WTC11 (cell line): ENCODE measurements at regions not wholly inside any gene's neighbourhood (a gene's known extent, or its start where the extent isn't known, plus 50 kb on each side); places are given as distances from the start of the nearest gene placed in this dataset.

ENCODE experiments used
- ATAC-seq: fragments of 200-7000 bp; cut with Tn5 transposase; 2 replicates; pipeline ENCODE4 v1.10.0; 2021; ENCODE audit warnings: mild to moderate bottlenecking, moderate library complexity
- CTCF ChIA-PET: fragments of 300-600 bp; sonication (Branson Sonifier 250); formaldehyde crosslinking; loops from one replicate; lab custom pipeline; 2021; ENCODE audit warnings: antibody characterized with exemption; lab: Charles Lee
- POLR2A ChIA-PET: fragments of 350-600 bp; sonication (Branson Sonifier 250); formaldehyde crosslinking; loops from one replicate; lab custom pipeline; 2021; ENCODE audit warnings: antibody characterized with exemption; lab: Charles Lee
- DNase-seq: peaks from one replicate; pipeline ENCODE4 v3.0.0; 2021; ENCODE audit warnings: low spot score
- H3K27ac Mint-ChIP-seq: 2 replicates; pipeline ENCODE4 v1.8.0; 2021; ENCODE audit warnings: mixed read lengths
- H3K27me3 Mint-ChIP-seq: 2 replicates; pipeline ENCODE4 v1.8.0; 2021; ENCODE audit warnings: low read depth, mild to moderate bottlenecking, moderate library complexity, mixed read lengths
- H3K36me3 Mint-ChIP-seq: 2 replicates; pipeline ENCODE4 v1.8.0; 2021; ENCODE audit warnings: mixed read lengths
- H3K4me1 Mint-ChIP-seq: 2 replicates; pipeline ENCODE4 v1.8.0; 2022; ENCODE audit warnings: mixed read lengths
- H3K4me3 Mint-ChIP-seq: 2 replicates; pipeline ENCODE4 v1.8.0; 2021; ENCODE audit warnings: mild to moderate bottlenecking, moderate library complexity, mixed read lengths
- H3K9me3 Mint-ChIP-seq: 2 replicates; pipeline ENCODE4 v1.8.0; 2021; ENCODE audit warnings: mixed read lengths
- EMX1 ChIP-seq: fragments of 250-450 bp; sonication (Bioruptor Pico); IDR thresholded peaks from 2 replicates; pipeline ENCODE4 v1.8.0; 2021; ENCODE audit warnings: mild to moderate bottlenecking
- ETV6 ChIP-seq: sonication (generic); formaldehyde crosslinking; IDR thresholded peaks from 2 replicates; pipeline ENCODE4 v1.8.1; 2022; ENCODE audit warnings: mild to moderate bottlenecking, missing genetic modification reagents
- FOXJ3 ChIP-seq: sonication (generic); formaldehyde crosslinking; IDR thresholded peaks from 2 replicates; pipeline ENCODE4 v1.9.0; 2021; ENCODE audit warnings: missing genetic modification reagents, mild to moderate bottlenecking, borderline replicate concordance
- FOXK1 ChIP-seq: sonication (generic); formaldehyde crosslinking; IDR thresholded peaks from 2 replicates; pipeline ENCODE4 v1.8.0; 2022; ENCODE audit warnings: mild to moderate bottlenecking, moderate library complexity, missing genetic modification reagents
- GABPB1 ChIP-seq: sonication (generic); formaldehyde crosslinking; IDR thresholded peaks from 2 replicates; pipeline ENCODE4 v1.8.1; 2023; ENCODE audit warnings: mild to moderate bottlenecking, missing genetic modification reagents
- JUN ChIP-seq: sonication (generic); formaldehyde crosslinking; IDR thresholded peaks from 2 replicates; pipeline ENCODE4 v1.8.0; 2023; ENCODE audit warnings: mild to moderate bottlenecking, missing genetic modification reagents
- NR2C2 ChIP-seq: sonication (generic); formaldehyde crosslinking; IDR thresholded peaks from 2 replicates; pipeline ENCODE4 v1.8.0; 2022; ENCODE audit warnings: mild to moderate bottlenecking, missing genetic modification reagents
- NR3C1 ChIP-seq: sonication (generic); formaldehyde crosslinking; conservative IDR thresholded peaks from 2 replicates; pipeline ENCODE4 v1.8.1; 2023; ENCODE audit warnings: low read depth, mild to moderate bottlenecking, missing genetic modification reagents
- TP53 ChIP-seq: sonication (generic); formaldehyde crosslinking; IDR thresholded peaks from 2 replicates; pipeline ENCODE4 v1.8.1; 2023; ENCODE audit warnings: mild to moderate bottlenecking, missing genetic modification reagents
- ZNF232 ChIP-seq: sonication (generic); formaldehyde crosslinking; IDR thresholded peaks from 2 replicates; pipeline ENCODE4 v1.8.0; 2022; ENCODE audit warnings: mild to moderate bottlenecking, missing genetic modification reagents
- ZNF263 ChIP-seq: sonication (generic); formaldehyde crosslinking; IDR thresholded peaks from 2 replicates; pipeline ENCODE4 v1.8.1; 2022; ENCODE audit warnings: low read depth, mild to moderate bottlenecking, moderate library complexity, missing genetic modification reagents
- TF ChIP-seq, protein P1 (sequence below): sonication (generic); formaldehyde crosslinking; IDR thresholded peaks from 2 replicates; pipeline ENCODE4 v1.8.1; 2022; ENCODE audit warnings: low read depth, missing genetic modification reagents, borderline replicate concordance
- TF ChIP-seq, protein P2 (sequence below): sonication (generic); formaldehyde crosslinking; IDR thresholded peaks from 2 replicates; pipeline ENCODE4 v1.8.1; 2022; ENCODE audit warnings: mild to moderate bottlenecking, missing genetic modification reagents, moderate library complexity, borderline replicate concordance
- TF ChIP-seq, protein P3 (sequence below): sonication (generic); formaldehyde crosslinking; IDR thresholded peaks from 2 replicates; pipeline ENCODE4 v1.8.0; 2023; ENCODE audit warnings: missing genetic modification reagents, mild to moderate bottlenecking, borderline replicate concordance
- TF ChIP-seq, protein P4 (sequence below): fragments of 250-450 bp; sonication (Bioruptor Pico); IDR thresholded peaks from 2 replicates; pipeline ENCODE4 v1.8.0; 2021; ENCODE audit warnings: mild to moderate bottlenecking
- TF ChIP-seq, protein P5 (sequence below): sonication (generic); formaldehyde crosslinking; conservative IDR thresholded peaks from 2 replicates; pipeline ENCODE4 v1.8.1; 2022; ENCODE audit warnings: mild to moderate bottlenecking, missing genetic modification reagents
- TF ChIP-seq, protein P6 (sequence below): sonication (generic); formaldehyde crosslinking; IDR thresholded peaks from 2 replicates; pipeline ENCODE4 v1.8.1; 2022; ENCODE audit warnings: missing genetic modification reagents, borderline replicate concordance
- TF ChIP-seq, protein P7 (sequence below): fragments of 250-450 bp; sonication (Bioruptor Pico); IDR thresholded peaks from 2 replicates; pipeline ENCODE4 v2.1.2; 2022; ENCODE audit warnings: mild to moderate bottlenecking, moderate library complexity
- TF ChIP-seq, protein P8 (sequence below): sonication (generic); formaldehyde crosslinking; IDR thresholded peaks from 2 replicates; pipeline ENCODE4 v1.8.1; 2022; ENCODE audit warnings: low read depth, mild to moderate bottlenecking, moderate library complexity, missing genetic modification reagents, borderline replicate concordance

DNA sequence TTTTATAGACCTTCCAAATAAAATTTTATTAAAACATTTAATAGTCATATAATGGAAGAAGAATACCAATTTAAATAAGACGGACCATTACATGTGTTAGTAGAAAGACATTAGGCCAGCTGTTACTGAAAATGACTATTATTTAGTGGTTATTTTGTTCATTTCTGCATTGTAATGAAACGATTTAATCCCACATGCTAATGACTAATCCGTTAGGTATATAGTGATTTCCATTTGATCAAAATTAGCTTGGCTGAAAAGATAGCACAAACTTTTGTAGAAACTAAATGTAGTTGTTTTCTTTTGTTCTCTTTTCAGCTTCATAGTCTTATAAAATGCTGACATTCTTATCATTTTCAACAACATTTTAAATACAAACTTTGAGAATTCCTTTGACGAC is 556.1 kb upstream of the TENM3 start:
- Mint-ChIP-seq H3K27ac (no peak overlapping the region), H3K4me1 (peaks cover 34% of the 10 kb centered on the region), H3K36me3 (0 out of 2 replicates have a peak, but pooled peaks cover 2% of the 10 kb centered on the region), H3K9me3 (no peaks in the 10 kb centered on the region; the same call in 1 of the 2 replicates), H3K27me3 (no peaks in the 10 kb centered on the region), H3K4me3 (no peak overlapping the region)
- POLR2A ChIA-PET = no interaction called here
- CTCF ChIA-PET = no interaction called here
- TF ChIP-seq ZNF263 (no peak), FOXK1 (no peak), TP53 (no peak), EMX1 (CRISPR knock-in tag) (no peak), JUN (CRISPR knock-in tag) (no peak), NR3C1 (no peak), ETV6 (CRISPR knock-in tag) (no peak), FOXJ3 (CRISPR knock-in tag) (no peak), NR2C2 (CRISPR knock-in tag) (no peak), ZNF232 (CRISPR knock-in tag) (no peak), GABPB1 (CRISPR knock-in tag) (no peak)
- TF ChIP-seq, protein P1, sequence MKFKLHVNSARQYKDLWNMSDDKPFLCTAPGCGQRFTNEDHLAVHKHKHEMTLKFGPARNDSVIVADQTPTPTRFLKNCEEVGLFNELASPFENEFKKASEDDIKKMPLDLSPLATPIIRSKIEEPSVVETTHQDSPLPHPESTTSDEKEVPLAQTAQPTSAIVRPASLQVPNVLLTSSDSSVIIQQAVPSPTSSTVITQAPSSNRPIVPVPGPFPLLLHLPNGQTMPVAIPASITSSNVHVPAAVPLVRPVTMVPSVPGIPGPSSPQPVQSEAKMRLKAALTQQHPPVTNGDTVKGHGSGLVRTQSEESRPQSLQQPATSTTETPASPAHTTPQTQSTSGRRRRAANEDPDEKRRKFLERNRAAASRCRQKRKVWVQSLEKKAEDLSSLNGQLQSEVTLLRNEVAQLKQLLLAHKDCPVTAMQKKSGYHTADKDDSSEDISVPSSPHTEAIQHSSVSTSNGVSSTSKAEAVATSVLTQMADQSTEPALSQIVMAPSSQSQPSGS (CRISPR knock-in tag) = no peak
- TF ChIP-seq, protein P2, sequence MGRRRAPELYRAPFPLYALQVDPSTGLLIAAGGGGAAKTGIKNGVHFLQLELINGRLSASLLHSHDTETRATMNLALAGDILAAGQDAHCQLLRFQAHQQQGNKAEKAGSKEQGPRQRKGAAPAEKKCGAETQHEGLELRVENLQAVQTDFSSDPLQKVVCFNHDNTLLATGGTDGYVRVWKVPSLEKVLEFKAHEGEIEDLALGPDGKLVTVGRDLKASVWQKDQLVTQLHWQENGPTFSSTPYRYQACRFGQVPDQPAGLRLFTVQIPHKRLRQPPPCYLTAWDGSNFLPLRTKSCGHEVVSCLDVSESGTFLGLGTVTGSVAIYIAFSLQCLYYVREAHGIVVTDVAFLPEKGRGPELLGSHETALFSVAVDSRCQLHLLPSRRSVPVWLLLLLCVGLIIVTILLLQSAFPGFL (CRISPR knock-in tag) = no peak
- TF ChIP-seq, protein P3, sequence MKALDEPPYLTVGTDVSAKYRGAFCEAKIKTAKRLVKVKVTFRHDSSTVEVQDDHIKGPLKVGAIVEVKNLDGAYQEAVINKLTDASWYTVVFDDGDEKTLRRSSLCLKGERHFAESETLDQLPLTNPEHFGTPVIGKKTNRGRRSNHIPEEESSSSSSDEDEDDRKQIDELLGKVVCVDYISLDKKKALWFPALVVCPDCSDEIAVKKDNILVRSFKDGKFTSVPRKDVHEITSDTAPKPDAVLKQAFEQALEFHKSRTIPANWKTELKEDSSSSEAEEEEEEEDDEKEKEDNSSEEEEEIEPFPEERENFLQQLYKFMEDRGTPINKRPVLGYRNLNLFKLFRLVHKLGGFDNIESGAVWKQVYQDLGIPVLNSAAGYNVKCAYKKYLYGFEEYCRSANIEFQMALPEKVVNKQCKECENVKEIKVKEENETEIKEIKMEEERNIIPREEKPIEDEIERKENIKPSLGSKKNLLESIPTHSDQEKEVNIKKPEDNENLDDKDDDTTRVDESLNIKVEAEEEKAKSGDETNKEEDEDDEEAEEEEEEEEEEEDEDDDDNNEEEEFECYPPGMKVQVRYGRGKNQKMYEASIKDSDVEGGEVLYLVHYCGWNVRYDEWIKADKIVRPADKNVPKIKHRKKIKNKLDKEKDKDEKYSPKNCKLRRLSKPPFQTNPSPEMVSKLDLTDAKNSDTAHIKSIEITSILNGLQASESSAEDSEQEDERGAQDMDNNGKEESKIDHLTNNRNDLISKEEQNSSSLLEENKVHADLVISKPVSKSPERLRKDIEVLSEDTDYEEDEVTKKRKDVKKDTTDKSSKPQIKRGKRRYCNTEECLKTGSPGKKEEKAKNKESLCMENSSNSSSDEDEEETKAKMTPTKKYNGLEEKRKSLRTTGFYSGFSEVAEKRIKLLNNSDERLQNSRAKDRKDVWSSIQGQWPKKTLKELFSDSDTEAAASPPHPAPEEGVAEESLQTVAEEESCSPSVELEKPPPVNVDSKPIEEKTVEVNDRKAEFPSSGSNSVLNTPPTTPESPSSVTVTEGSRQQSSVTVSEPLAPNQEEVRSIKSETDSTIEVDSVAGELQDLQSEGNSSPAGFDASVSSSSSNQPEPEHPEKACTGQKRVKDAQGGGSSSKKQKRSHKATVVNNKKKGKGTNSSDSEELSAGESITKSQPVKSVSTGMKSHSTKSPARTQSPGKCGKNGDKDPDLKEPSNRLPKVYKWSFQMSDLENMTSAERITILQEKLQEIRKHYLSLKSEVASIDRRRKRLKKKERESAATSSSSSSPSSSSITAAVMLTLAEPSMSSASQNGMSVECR (CRISPR knock-in tag) = no peak
- TF ChIP-seq, protein P4, sequence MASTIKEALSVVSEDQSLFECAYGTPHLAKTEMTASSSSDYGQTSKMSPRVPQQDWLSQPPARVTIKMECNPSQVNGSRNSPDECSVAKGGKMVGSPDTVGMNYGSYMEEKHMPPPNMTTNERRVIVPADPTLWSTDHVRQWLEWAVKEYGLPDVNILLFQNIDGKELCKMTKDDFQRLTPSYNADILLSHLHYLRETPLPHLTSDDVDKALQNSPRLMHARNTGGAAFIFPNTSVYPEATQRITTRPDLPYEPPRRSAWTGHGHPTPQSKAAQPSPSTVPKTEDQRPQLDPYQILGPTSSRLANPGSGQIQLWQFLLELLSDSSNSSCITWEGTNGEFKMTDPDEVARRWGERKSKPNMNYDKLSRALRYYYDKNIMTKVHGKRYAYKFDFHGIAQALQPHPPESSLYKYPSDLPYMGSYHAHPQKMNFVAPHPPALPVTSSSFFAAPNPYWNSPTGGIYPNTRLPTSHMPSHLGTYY (CRISPR knock-in tag) = no peak
- TF ChIP-seq, protein P5, sequence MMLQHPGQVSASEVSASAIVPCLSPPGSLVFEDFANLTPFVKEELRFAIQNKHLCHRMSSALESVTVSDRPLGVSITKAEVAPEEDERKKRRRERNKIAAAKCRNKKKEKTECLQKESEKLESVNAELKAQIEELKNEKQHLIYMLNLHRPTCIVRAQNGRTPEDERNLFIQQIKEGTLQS (CRISPR knock-in tag) = no peak
- TF ChIP-seq, protein P6, sequence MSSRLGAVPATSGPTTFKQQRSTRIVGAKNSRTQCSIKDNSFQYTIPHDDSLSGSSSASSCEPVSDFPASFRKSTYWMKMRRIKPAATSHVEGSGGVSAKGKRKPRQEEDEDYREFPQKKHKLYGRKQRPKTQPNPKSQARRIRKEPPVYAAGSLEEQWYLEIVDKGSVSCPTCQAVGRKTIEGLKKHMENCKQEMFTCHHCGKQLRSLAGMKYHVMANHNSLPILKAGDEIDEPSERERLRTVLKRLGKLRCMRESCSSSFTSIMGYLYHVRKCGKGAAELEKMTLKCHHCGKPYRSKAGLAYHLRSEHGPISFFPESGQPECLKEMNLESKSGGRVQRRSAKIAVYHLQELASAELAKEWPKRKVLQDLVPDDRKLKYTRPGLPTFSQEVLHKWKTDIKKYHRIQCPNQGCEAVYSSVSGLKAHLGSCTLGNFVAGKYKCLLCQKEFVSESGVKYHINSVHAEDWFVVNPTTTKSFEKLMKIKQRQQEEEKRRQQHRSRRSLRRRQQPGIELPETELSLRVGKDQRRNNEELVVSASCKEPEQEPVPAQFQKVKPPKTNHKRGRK (CRISPR knock-in tag) = no peak
- TF ChIP-seq, protein P7, sequence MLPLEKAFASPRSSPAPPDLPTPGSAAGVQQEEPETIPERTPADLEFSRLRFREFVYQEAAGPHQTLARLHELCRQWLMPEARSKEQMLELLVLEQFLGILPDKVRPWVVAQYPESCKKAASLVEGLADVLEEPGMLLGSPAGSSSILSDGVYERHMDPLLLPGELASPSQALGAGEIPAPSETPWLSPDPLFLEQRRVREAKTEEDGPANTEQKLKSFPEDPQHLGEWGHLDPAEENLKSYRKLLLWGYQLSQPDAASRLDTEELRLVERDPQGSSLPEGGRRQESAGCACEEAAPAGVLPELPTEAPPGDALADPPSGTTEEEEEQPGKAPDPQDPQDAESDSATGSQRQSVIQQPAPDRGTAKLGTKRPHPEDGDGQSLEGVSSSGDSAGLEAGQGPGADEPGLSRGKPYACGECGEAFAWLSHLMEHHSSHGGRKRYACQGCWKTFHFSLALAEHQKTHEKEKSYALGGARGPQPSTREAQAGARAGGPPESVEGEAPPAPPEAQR (CRISPR knock-in tag) = no peak
- TF ChIP-seq, protein P8, sequence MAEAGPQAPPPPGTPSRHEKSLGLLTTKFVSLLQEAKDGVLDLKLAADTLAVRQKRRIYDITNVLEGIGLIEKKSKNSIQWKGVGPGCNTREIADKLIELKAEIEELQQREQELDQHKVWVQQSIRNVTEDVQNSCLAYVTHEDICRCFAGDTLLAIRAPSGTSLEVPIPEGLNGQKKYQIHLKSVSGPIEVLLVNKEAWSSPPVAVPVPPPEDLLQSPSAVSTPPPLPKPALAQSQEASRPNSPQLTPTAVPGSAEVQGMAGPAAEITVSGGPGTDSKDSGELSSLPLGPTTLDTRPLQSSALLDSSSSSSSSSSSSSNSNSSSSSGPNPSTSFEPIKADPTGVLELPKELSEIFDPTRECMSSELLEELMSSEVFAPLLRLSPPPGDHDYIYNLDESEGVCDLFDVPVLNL = no peak
- DNase-seq (no peak), ATAC-seq (no peak)
